ENCODE measurements at regions not wholly inside any gene's neighbourhood (a gene's known extent, or its start where the extent isn't known, plus 50 kb on each side); places are given as distances from the start of the nearest gene placed in this dataset.

DNA sequence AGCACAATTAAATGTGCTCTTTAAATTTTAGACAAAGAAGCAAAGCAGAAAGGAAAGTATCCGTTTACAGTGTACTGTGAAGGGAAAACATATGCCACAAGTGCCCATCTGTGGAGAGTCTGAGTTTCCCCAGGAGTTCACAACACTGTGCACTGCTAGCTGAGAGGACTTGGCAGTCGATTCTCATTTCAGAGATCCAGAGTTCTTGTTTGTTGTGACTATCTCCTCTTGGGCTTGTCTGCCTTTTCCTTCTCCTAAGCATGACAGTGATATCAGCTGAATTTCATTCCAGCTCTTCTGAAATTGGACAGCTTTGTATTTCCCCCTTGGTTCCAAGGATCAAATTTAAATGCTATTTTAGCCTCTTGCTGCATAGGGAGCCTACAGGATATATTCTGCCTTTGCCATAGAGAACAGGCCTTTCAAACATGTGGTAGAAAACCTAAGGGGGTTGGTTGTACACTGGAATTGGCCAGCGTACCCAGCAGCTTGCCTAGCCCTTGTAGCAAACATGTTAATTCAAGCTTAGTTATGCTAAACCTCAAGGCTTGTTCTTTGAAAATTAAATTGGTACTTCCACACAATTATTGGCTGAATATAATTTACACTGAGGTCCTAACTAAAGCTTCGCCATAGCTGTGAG lies 259.2 kb upstream of the NOVA1 start:
- DNase-seq, result no peak

DNA sequence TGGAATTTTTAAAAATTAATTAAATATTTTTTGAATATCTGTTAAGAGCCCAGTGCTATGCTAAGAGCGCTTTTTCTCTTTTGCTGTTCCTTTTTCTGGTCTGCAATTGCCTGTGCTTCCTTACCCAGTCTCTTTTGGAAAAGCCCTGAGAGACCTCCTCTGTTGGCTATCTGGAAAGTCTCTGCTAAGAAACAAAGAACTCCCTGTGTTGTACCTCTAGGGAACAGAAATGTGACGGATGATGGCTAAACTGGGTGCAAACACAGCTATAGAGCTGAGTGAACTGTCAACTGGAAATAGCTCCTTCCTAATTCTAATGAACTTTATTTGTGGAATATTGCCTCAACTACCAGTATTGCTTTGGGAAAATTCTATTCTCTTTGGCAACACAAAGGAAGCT lies 261.6 kb upstream of the NOVA1 start:
- no peak for DNase-seq

DNA sequence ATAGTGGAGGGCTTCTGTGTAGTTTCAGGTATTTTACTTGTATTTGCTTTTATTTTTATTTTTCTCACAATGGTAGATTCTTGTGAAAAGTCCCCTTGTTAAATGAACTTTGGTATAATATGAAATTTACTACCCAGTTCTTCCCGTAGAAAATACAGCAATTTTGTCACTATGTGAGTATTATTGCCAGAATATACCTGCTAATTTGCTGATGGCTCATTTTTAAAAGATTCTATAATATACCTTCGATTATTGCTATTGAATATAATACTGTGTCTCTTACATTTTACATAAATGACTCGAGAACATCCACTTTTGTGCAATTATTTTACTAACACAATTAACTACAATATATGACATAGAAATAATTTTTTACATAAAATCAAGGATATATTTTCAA lies 262.3 kb upstream of the NOVA1 start:
- no peak for DNase-seq

DNA sequence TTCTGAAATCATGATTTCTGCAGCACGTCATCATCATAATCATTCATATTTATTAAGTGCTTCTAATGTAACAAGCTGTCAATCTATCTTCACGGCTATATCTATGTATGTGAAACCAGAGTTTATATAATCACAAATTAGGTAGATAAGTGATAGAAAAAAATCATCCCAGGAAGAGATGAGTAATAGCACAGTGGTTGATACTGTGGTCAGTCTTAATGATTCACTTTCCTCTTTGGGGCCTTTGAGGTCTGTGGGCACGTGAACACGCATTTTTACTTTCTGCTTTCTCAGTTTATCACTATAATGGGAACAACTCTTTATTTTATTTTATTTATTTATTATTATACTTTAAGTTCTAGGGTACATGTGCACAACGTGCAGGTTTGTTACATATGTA lies 265.9 kb upstream of the NOVA1 start:
- DNase-seq, result no peak

DNA sequence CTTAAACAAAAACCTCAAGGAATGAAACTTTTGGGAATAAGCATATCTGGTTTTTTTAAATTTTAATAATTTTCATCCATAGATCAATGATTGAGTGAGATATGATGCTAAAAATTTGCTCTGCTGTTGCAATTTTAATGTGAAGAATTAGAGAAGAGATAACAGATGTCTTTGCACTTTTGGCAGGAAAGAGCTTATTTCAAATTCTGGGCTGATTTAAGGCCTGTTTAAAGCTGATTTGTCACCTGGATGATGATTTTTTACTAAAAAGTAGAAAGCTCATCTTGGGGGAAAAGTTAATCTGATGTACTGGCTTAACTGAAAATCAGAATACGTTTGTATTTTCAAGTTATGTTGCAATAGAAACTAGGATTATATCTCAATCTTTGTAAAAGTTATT lies 268.9 kb upstream of the NOVA1 start:
- no peak for DNase-seq

DNA sequence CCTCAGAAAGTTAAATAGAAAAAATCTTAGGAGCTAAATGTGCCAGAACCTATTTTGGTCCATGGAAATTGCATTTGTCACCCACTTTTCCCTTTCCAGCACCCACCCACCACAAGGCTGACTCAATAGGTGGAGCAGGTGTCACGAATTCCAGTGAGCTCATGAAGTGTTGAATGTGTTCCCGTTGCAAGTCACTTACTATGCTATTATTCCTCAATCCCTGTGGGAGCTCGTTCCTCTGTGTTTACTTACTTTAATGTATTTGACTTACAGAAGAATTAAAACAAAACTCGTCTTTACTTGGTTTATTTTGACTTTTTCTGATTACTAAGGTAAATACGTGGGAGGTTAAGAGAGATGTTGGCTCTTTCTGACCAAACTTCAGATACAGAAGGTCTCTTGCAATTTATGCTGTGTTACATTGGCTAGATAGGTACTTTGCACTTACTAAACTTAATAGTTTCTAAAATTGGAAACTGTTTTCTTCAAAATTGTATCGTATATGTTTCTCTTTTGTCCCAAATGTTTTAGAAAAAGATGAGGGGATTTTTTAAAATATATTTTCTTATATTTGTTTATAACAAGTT lies 269.4 kb upstream of the NOVA1 start:
- peak; percentile 49 to 77 for DNase-seq

DNA sequence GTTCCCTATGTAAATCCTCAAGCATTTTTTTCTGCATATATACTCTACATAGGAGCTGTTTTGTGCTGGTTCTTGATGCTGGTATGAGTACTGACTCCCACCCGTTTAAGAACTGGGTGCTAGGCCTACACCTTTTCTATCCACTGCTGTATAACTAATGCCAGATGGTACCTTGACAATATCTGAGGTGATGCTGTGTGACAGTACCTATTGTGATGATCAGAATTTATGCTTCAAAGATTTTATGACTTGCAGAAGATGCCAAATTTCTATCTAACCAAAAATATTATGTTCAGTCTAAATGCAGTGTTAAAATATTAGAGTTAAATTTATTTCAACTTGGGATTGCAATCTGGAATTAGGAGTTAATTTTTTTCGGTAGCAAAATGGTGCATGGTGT lies 272.3 kb upstream of the NOVA1 start:
- DNase-seq, result peak in 1 of 2 experiments; percentile 4

DNA sequence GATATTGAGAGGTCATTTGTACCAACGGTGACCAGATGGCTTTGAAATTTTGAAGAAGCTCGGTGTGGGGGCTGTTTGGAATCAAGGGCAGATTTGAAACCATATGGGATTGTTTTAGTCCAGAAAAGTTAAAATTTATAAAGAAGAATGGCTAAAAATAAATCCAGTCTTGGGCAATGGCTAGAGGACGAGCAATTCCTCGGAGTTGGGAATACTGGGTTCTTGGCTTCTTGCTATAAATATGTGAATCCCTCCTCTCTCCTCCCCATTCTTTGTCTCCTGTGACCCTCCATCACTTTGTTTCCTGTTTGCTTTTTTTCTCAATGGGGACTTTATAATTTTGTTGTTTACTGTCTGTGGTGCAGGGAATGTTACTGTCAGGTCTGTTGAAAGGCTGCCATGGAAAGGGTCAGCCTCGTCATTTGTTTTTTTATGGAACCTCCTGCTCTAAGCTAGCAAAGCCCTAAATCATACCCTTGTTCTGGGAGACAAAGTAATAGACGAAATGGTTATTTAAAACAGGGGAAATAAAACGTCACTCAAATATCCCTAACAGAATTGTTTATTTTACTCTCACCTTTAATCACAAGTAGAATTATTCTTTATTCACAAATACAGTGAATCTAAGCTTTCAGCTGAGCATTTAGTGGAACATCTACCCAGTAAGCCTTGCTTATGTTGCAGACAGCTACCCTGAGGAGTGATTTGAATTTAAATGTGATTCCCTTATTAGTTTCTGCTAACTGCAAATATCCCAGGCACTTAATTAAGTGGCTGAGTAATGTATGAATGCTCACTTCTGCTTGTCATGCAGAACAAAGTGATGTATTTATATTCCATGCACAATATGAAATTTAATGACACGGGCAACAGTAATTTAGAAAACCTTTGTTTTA lies 273.1 kb upstream of the NOVA1 start:
- DNase-seq, result peak; percentile 53 to 62

DNA sequence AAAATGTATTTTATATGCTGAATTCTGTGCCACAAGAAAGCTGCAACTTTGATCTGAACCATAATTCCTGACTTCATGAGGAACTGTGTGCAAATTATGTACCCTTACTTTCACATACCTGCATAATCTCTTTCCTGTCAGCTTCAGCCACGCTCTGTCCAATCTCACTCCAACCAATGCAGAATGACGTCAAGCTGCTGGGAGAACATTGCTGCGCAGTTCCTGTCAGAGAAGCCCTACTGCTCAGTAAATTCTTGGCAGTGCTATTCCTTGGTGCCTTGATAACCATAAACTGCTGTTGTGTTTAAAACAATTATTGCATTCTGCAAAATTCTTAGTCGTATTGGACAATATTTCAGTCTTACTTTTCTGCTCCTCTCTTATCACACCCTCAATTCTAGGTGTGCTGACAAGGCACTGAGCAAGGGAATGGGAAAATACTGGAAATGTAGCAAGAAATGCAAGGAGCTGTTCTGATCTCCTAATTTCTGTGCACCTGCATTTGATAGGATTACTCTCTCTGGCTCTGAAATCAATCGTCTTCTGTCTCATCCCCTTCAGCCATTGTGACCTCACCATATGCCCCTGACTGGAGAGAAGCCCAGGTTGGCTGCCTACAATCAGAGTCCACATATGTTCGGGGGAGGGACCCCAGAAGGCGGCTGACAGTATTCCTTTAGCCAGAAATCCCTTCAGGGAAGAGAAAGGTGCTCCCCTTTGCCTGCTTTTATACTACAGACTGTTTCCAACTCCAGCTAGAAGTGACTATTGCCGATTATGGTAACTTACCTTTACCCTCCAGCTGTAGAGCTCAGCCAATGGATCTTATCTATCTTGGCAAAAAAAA lies 274.9 kb upstream of the NOVA1 start:
- peak; percentile 71 to 76 for DNase-seq

DNA sequence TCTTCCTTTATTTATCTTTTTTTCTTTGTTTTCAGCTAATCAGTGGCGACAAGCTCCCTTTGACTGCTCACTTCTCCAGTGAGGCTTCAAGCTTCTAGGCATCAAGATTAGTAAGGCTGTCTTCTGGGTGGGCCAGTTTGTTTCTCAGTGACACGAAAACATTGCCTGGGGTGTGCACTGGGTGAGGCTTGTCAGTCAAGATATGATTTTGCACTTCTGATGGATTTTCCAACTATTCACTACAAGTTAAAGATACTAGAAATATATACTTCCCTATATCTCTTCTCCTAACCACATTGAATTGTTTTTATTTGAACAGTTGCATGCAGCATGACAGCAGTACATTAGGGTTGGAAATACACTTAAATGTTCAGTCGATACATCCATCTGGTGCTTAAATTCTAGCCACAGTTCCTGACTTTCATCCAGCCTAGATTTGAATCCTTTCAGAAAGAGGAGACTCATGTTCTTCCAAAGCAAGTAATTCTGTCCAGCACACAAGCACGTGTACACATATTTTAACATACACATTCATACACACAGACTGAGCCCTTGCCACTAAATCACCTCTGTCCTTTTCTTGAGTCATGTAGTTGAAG lies 275.6 kb upstream of the NOVA1 start:
- DNase-seq, result no peak

DNA sequence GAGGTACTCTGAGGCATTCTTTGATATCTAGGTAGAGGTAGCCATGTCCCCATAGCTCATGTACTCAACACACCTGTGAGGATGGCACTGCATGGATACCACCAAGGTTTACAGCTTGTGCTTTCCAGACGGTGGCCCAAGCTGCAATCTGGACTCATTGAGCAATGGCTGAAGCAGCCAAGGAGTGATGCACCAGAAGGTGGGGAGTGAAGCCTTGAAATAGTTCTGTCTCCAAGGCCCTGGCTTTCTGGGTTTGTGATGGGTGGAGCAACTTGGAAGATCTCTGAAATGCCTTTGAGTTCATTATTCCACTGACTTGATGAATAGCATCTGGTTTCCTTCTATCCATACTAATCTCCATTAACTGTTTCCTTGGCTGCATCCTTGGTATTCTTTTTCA lies 290.0 kb upstream of the NOVA1 start:
- no peak for DNase-seq

DNA sequence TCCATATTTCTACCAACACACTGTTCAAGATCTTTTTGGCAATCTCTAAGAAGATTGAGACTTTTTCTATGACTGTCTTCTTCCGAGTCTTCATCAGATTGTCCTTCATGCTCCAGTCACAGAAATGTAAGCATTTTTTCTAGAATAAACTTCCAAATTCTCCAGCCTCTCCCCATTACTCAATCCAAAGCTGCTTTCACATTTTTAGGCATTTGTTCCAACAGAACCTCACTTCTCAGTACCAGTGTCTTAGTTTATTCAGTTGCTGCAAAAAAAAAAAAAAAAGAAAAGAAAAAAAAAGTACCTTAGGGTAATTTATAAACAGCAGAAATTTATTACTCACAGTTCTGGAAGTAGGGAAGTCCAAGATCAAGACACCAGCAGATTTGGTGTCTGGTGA lies 290.8 kb upstream of the NOVA1 start:
- DNase-seq, result no peak

DNA sequence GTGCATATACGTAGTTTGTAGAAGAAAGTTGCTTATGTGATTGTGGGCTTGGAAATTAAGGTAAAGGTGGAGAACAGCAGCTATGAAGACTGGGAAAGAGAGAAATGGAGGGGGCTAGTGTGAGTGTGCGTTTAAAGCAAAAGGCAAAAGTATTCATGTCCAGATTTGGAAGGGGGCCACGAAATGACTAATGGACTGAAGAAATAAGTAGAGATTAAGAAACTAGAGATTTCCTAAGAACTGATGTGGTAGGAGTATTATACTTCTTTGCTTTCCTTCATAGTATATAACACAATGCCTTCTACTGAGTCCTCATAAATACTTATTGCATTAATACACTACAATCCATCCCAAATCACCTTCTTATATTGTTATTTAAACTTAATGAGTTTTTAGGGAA lies 298.6 kb upstream of the NOVA1 start:
- no peak for DNase-seq

DNA sequence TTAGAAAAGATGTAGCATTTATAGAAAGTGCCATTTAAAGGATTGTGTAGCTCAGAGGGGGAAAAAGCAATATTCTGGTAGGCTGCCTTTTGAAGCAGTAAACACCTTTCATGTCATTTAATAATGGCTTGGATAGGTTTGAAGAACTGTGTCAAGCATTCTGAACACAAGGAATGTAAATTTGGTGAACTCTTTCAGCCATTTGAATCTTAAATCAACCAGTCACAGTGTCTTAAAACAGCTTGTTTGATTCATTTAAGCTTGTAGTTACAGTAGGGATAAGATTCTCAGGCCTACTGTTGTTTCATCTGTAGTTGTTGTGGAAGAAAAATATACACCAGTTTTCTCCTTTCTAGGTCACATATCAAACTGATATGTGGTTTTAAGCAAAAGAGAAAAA lies 299.4 kb upstream of the NOVA1 start:
- no peak for DNase-seq

DNA sequence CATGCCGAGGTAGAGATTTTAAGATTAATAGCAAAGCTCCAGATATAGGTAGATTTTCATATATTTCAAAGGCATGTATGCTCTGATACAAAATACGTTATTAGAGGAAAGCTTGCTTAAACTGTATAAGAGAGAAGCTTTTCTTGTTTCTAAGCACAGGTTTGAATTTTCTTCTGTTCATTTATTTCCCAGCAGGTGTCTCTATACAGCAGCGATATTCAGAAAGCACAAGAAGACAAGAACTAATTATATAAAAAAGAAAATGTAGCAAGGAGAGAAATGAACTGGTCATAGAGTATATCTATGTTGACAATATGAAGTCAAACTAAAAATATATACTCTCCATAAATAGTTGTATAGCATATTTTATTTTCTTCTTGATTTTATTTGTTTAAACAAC lies 307.4 kb upstream of the NOVA1 start:
- no peak for DNase-seq

DNA sequence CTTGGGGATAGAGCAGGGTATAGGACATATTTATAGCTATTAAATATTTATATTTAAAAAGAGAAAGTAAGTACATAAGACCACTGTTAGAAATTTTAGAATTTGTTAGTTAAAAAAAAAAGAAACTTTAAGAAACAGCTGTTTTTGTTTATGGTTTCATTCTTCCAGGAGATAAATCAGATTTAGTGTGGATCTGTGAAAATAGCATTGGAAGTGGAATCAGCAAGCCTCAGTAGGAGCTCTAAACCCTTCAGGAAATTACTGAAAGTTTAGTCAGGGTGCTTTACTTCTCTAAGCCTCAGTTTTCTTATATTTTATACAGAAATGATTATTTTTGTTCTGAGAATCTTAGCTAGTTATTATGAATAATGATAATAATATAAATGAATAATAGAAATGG lies 316.0 kb upstream of the NOVA1 start:
- DNase-seq, result no peak

DNA sequence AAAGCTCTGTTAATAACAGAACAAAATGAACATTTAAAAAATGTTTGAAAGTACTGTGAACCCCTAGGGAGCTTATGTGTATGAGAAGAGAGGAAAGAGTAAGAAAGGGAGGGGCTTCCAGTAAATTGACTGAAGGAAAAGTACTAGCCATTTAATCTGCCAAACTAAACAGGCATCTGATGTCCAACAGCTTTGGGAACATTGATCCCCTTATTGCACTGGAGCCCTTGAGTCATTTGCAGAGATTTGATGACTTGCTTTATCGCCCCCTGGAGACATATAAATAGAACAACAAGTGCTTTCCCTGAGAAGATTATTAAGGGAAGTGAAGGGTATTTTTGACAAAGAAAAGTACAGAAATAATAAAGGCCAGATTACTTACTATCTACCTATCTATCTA lies 319.3 kb upstream of the NOVA1 start:
- peak in 1 of 2 experiments; percentile 1 for DNase-seq

DNA sequence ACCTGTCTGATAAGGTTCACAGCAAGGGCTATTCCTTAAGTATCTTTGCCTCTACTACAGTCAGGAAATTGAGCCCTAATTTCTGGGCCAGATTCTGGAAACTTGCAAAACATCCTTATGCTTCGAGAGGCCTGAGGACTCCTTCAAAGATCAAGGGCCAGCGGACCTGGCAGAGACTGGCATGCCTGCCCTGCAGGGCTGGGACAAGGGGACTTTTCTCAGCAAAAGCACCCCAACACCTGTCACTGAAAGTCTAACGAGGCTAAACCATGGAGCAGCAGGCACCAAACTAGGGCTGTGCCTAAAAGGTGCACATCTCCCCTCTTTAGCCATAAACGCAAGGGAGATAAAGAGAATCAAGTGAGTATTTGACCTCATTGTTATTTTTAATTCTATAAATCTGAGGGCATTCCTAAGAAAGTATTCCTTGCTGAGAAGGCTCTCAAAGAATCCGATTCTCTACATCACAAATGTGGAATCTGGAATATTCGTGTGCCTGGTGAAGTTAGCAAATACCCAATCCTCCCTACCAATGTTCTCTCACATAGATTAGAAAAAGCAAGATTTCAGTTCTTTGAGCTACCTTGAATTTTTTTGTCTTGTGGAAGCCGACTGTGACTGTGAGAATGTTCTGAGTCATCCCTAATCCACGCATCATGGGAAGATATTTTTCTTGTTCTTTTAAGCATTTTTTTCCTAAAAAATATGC lies 328.2 kb upstream of the NOVA1 start:
- no peak for DNase-seq

DNA sequence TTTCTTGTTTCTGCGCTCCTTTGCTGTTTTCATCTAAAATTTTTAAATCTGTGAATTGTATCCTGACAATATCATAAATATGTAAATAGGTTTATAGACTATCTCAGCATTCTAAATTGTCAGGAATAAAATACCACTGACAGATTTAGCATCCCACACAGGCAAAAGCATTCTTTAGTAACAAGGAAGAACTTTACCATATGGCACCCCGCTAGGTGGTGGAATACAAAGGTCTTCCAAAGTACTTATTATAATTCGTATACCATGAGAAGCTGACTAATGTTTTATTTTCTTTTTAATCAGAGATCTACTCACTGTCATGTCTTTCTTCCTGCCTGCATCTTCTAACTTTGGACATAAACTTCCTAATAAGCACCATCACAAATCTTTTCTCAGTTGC lies 328.8 kb upstream of the NOVA1 start:
- no peak for DNase-seq

DNA sequence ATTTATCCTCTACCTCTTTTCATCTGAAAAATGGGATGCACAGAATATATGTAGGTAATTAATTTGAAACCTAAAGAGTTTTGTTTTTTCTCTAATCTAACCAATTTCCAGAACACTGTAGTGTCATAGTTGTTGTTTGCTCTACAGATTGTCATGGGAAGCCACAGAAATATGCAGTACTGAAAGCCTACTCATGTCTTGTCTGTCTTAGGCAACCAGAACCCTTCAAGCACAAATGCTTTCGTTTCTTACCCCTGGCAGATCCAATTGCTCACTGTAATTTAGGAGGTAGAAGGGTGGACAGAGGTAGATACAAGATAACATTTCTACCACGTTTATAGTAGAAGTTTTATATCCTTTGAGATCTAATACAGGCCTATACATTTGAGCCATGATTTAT lies 330.2 kb upstream of the NOVA1 start:
- DNase-seq, result no peak

DNA sequence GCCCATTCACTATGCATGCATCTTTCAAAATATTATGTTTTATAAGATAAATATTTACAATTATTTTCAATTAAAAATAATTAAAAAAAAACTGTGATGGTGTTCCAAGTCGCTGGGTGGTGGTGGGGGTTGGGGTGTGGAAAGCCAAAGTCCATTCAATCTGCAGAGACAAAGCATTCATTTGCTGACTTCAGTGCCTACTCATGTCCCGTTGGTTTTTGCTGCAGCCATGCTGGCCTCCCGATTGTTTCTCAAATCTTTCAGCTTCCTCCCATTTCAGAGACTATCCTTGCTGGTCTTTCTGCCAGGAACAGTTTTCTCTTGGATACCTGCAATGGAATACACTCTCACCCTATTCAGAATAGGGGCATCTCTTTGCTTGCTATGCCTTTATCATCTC lies 331.5 kb upstream of the NOVA1 start:
- no peak for DNase-seq

DNA sequence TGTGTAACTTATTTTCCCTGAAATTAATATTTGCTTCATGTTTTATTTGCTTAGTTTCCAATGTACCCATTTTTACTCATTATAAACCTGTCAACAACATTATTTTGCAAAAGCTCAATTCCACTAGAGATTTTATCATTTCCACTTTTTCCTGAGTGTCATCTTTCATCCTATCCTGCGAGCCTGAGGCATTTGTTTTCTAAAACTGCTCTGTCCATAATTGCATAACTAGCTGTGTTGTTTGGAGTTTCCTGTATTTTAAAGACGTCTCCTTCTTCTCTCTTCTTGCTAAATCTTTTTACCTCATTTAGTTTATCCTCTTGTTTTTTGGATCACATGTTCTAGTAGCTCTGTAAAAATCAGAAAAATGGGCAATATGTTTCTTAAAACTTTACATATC lies 332.7 kb upstream of the NOVA1 start:
- DNase-seq, result no peak

Measured in SHP77 (cell line).